Activated CD8-positive, alpha-beta memory T cell treated with anti-CD3 and anti-CD28 coated beads, Interleukin-2, amount 10 ng/mL, durations not matched to agents 7 days and 5 days (primary cell): ENCODE measurements at regions not wholly inside any gene's neighbourhood (a gene's known extent, or its start where the extent isn't known, plus 50 kb on each side); places are given as distances from the start of the nearest gene placed in this dataset.
"Not testable (repeated sequence)": the region's sequence is repeated elsewhere in the genome, so short reads cannot be mapped to it uniquely, and the experiment has no call there.

Source experiments
- ATAC-seq: fragments of 150-1000 bp; cut with Tn5 transposase; one replicate; pipeline ENCODE4 v1.10.0; 2021; ENCODE audit warnings: moderate library complexity
- CTCF ChIA-PET: fragments of 350-600 bp; sonication (Branson Sonifier 250); formaldehyde crosslinking; loops from one replicate; lab custom pipeline; 2021; ENCODE audit warnings: antibody characterized with exemption; lab: Charles Lee
- DNase-seq: peaks from one replicate; pipeline ENCODE4 v3.0.0-alpha.2; 2020
- H3K27ac Mint-ChIP-seq: one replicate; pipeline ENCODE4 v1.8.0; 2021; ENCODE audit warnings: mild to moderate bottlenecking, mixed read lengths
- H3K27me3 Mint-ChIP-seq: one replicate; pipeline ENCODE4 v1.8.0; 2021; ENCODE audit warnings: mixed read lengths
- H3K36me3 Mint-ChIP-seq: one replicate; pipeline ENCODE4 v1.8.0; 2021; ENCODE audit warnings: mild to moderate bottlenecking, mixed read lengths
- H3K4me1 Mint-ChIP-seq: one replicate; pipeline ENCODE4 v1.8.0; 2021; ENCODE audit warnings: mixed read lengths
- H3K4me3 Mint-ChIP-seq: one replicate; pipeline ENCODE4 v1.8.0; 2021; ENCODE audit warnings: mild to moderate bottlenecking, moderate library complexity, mixed read lengths
- H3K9me3 Mint-ChIP-seq: one replicate; pipeline ENCODE4 v1.8.0; 2022; ENCODE audit warnings: low read depth, mixed read lengths

DNA sequence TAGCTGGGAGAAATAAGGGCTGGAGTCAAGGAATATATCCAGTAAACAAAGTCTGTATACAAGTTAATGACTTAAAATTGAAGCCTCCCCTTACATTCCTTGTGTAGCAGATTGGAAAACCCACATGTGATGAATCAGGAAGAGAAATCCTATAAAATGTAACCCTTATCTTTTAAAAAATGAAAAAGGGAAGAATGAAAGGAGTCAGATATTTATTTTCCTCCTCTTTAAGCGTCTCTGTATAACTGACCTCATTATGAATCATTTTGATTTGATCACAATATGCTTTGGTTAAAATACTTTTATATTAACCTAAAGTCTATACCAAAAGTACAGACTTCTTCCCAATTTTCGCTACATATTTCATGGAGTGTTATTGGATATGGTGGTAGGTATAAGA is 316.3 kb upstream of the STAC start:
- H3K4me3 Mint-ChIP-seq = no peak overlapping the region
- no peaks in the 10 kb centered on the region for H3K36me3 Mint-ChIP-seq
- ATAC-seq = no peak
- DNase-seq = no peak
- H3K4me1 Mint-ChIP-seq = no peaks in the 10 kb centered on the region
- CTCF ChIA-PET = no interaction called here
- peaks cover 4% of the 10 kb centered on the region for H3K9me3 Mint-ChIP-seq
- H3K27ac Mint-ChIP-seq = no peak overlapping the region
- no peaks in the 10 kb centered on the region for H3K27me3 Mint-ChIP-seq

DNA sequence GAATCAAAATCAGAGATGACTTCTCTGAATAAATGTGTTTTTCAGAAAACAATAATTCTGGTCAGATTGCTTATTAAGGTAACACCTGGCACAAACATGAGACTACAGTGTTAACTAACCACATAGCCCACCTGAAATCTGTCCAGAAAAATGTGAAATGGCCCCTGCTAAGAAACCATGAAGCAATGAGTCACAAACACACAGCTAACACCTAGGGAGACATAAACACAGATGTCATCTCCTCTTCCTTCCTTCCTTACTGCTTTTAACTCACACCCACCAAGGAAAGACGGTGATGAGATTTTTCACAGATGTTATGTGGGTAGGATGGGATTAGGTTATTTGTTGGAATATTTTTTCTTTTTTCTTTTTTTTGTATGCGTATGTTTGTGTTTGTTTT is 315.0 kb upstream of the STAC start:
- Mint-ChIP-seq H3K27ac (no peak overlapping the region), H3K4me1 (no peaks in the 10 kb centered on the region), H3K9me3 (peaks cover 4% of the 10 kb centered on the region), H3K27me3 (no peaks in the 10 kb centered on the region), H3K4me3 (no peak overlapping the region), H3K36me3 (no peaks in the 10 kb centered on the region)
- CTCF ChIA-PET = no interaction called here
- ATAC-seq (no peak), DNase-seq (no peak)

DNA sequence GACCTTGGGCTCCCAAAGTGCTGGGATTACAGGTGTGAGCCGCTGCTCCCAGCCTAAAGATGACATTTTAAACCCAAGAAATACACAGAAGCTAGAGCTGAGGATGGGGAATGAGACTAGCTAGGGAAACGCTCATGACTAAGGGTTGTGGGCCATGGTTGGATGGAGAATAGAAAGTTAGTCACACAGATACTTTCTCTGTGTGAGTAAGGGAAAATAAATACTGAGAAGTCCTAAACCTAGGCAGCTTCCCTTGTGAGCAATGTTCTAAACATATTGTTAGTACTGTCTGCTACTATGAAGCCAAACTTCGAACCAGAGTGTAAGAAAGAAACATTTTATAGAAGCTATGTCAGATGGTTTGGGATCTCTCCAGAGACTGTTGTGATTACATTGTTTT is 304.8 kb upstream of the STAC start:
- H3K27ac Mint-ChIP-seq = no peak overlapping the region

DNA sequence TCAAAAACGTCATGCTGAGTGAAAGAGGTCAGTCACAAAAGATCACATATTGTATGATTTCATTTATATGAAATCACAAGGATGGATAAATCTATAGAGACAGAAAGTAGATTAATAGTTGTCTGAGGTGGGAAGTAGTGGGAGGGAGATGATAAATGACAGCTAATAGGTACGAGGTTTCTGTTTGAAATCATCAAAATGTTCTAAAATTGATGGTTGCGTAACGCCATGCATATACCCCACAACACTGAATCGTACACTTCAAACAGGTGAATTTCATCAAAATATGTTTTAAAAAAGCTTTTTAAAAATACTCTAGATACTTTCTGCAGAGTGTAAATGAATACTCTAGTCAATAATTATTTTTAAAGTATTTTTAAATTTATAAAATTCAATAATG is 303.0 kb upstream of the STAC start:
- H3K27me3 Mint-ChIP-seq = no peaks in the 10 kb centered on the region
- no peak for ATAC-seq

More for the DNA sequence above, 304.8 kb upstream of the STAC start:
- Mint-ChIP-seq H3K4me1 (no peaks in the 10 kb centered on the region), H3K27me3 (no peaks in the 10 kb centered on the region), H3K9me3 (peaks cover 3% of the 10 kb centered on the region), H3K4me3 (no peak overlapping the region), H3K36me3 (no peaks in the 10 kb centered on the region)
- ATAC-seq = no peak
- CTCF ChIA-PET = no interaction called here
- DNase-seq = no peak

DNA sequence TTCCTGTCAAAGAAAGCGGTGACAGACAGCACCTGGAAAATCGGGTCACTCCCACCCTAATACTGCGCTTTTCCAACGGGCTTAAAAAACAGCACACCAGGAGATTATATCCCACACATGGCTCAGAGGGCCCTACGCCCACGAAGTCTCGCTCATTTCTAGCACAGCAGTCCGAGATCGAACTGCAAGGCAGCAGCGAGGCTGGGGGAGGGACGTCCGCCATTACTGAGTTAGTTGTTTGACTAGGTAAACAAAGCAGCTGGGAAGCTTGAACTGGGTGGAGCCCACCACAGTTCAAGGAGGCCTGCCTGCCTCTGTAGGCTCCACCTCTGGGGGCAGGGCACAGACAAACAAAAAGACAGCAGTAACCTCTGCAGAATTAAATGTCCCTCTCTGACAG is 297.3 kb upstream of the STAC start:
- DNase-seq, H3K4me3 Mint-ChIP-seq, CTCF ChIA-PET, H3K27ac Mint-ChIP-seq, H3K27me3 Mint-ChIP-seq, ATAC-seq, H3K36me3 Mint-ChIP-seq, H3K4me1 Mint-ChIP-seq, H3K9me3 Mint-ChIP-seq: not testable (repeated sequence)

More for the DNA sequence above, 303.0 kb upstream of the STAC start:
- DNase-seq = no peak
- Mint-ChIP-seq H3K27ac (no peak overlapping the region), H3K4me3 (no peak overlapping the region), H3K4me1 (no peaks in the 10 kb centered on the region), H3K9me3 (peaks cover 6% of the 10 kb centered on the region), H3K36me3 (no peaks in the 10 kb centered on the region)
- CTCF ChIA-PET = no interaction called here

DNA sequence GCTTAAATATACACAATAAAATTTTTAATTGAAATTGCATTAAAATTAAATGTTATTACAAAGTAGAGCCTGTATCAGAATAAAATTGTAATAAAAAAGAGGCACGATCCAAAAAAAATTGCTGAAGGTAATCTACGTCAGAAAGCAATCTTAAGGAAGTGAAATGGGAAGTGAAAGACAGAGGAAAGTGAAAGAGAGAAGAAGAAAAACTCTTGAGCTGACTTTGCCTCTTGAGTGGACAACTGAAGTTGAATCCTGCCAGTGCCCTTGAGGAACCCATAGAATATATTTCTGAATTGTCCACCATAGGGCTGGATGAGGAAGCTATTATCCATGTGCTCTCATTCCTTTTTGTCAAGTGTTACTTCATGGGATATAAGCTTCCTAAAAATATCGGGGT is 285.1 kb upstream of the STAC start:
- CTCF ChIA-PET = no interaction called here
- H3K4me3 Mint-ChIP-seq = no peak overlapping the region
- no peaks in the 10 kb centered on the region for H3K9me3 Mint-ChIP-seq
- no peaks in the 10 kb centered on the region for H3K36me3 Mint-ChIP-seq
- H3K27ac Mint-ChIP-seq = no peak overlapping the region
- DNase-seq (no peak), ATAC-seq (no peak)
- H3K4me1 Mint-ChIP-seq = no peaks in the 10 kb centered on the region
- no peaks in the 10 kb centered on the region for H3K27me3 Mint-ChIP-seq

DNA sequence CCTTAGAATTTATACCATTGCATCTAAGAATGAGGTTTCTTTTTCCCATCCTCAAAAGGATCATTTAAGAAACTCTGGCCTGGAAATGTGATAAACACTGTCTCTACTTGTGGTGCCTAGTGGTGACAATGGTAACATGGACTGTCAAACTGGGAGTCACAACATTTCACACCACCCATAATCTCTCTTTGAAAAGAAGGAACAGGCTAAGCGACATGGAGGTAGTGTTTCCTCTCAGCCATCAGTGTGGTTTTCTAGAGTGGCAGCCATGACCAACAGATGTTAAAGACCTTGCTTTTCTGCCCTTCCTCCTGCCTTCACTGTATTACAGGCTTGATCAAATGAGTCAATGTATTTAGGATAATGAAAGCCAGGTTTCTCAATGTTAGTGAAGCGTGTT is 283.1 kb upstream of the STAC start:
- DNase-seq (no peak), ATAC-seq (no peak)
- Mint-ChIP-seq H3K27me3 (no peaks in the 10 kb centered on the region), H3K36me3 (no peaks in the 10 kb centered on the region), H3K9me3 (no peaks in the 10 kb centered on the region), H3K27ac (no peak overlapping the region), H3K4me1 (no peaks in the 10 kb centered on the region), H3K4me3 (no peak overlapping the region)
- CTCF ChIA-PET = no interaction called here

DNA sequence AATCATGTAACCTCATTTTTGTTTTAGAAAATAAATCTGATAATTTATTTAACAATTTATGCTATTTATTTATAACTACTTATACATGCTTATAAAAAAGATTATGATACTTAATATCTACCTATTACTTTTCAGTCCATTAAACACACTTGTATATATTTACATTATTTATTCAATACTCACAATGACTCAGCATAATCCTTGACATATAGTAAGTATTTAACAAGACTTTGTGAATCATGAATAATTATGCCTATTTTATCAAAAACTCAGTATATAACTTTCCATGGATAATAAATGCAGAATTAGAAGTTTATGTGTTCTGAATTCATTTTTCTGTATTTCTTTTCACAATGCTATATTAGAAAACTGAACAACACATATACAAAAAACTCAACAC is 266.0 kb upstream of the STAC start:
- CTCF ChIA-PET = no interaction called here
- Mint-ChIP-seq H3K36me3 (no peaks in the 10 kb centered on the region), H3K4me3 (no peak overlapping the region), H3K4me1 (no peaks in the 10 kb centered on the region), H3K27ac (no peak overlapping the region), H3K27me3 (no peaks in the 10 kb centered on the region), H3K9me3 (peaks cover 2% of the 10 kb centered on the region)
- no peak for ATAC-seq
- no peak for DNase-seq

DNA sequence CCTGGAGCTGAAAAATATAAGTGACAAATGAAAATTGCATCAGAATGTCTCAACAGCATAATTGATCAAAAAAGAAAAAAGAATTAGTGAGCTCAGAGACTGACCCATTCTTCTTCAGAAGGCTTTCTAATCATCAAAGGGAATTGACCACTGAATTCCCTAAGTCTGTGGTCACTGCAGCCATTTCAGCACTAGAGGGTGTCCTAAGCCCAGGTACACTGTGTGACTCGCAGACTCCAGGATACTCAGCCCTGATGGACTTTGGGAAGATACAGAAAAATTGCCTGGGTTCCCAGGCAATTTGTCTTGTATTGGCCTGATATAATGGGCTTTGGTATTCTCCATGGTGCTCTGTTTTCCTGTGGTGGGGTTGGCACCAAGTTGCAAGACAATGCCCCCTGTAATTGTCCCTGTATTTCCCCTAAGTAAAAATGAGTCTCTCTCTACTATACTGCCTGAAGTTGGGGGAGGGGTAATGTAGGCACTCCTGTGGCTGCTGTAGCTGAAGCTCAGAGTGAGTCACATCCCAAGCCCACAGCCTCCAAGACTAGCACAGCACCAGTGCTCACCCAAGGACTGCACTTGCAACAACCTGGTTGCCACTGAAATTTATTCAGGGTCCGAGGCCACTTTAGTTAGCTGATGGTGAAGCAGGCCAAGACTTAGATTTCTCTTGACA is 256.0 kb upstream of the STAC start:
- Mint-ChIP-seq H3K36me3 (no peaks in the 10 kb centered on the region), H3K9me3 (peaks cover 2% of the 10 kb centered on the region), H3K4me1 (no peaks in the 10 kb centered on the region), H3K4me3 (no peak overlapping the region), H3K27me3 (no peaks in the 10 kb centered on the region), H3K27ac (no peak overlapping the region)
- DNase-seq (no peak), ATAC-seq (no peak)
- CTCF ChIA-PET = no interaction called here

DNA sequence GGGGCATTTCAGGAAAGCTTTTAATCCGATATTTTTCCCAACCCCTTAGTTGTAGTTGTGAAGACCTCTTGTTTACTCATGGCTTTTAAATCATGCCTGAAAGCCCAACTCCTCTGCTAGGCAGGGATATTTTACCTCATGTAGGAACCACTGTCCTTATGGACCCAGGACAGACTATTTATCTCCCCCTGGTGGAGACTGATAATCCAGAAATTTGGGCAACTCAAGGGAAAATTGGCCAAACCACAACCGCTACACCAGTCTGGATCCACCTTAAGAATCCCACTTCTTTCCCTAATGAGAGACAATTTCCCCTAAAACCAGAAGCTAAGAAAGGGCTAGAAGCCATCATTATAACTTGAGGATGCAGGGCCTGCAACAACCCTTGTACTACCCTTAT is 248.1 kb upstream of the STAC start:
- CTCF ChIA-PET = no interaction called here
- Mint-ChIP-seq H3K36me3 (no peaks in the 10 kb centered on the region), H3K27me3 (no peaks in the 10 kb centered on the region), H3K27ac (no peak overlapping the region), H3K9me3 (peaks cover 5% of the 10 kb centered on the region), H3K4me3 (no peak overlapping the region), H3K4me1 (no peaks in the 10 kb centered on the region)
- ATAC-seq = no peak
- DNase-seq = no peak

DNA sequence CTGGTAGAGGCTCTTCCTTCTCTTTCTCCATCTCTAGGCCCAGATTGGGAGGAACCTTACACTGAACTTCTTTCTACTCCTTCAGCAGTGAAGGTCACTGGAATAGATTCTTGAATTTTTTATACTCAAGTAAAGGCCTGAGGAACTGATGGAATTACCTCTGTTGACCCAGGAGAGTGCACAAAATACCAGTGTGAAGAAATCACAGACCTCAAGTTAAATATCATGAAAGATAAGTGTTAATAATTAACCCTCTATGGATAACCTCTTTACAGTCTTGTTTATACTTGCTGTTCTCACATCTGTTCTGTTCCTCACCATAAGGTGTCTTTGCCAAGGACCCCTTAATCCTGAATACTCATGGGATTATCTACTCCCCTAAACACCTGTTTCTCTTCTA is 244.4 kb upstream of the STAC start:
- H3K9me3 Mint-ChIP-seq = peaks cover 6% of the 10 kb centered on the region

DNA sequence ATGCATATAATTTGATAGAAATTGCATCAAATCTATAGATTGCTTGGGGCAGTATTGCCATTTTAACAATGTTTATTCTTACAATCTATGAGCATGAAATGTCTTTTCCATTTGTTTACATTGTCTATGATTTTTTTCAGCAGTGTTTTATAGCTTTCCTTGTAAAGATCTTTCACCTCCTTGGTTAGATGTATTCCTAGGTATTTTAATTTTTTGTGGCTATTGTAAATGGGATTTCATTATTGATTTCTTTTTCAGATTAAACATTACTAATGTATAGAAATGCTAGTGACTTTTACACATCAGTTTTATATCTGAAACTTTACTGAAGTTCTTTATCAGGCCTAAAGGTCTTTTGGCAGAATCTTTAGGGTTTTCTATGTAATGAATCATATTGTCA is 237.6 kb upstream of the STAC start:
- Mint-ChIP-seq H3K36me3 (no peaks in the 10 kb centered on the region), H3K4me1 (no peaks in the 10 kb centered on the region), H3K4me3 (no peak overlapping the region)

More for the DNA sequence above, 244.4 kb upstream of the STAC start:
- ATAC-seq (no peak), DNase-seq (no peak)
- Mint-ChIP-seq H3K4me1 (no peaks in the 10 kb centered on the region), H3K27me3 (no peaks in the 10 kb centered on the region), H3K27ac (no peak overlapping the region), H3K4me3 (no peak overlapping the region), H3K36me3 (no peaks in the 10 kb centered on the region)
- CTCF ChIA-PET = no interaction called here

DNA sequence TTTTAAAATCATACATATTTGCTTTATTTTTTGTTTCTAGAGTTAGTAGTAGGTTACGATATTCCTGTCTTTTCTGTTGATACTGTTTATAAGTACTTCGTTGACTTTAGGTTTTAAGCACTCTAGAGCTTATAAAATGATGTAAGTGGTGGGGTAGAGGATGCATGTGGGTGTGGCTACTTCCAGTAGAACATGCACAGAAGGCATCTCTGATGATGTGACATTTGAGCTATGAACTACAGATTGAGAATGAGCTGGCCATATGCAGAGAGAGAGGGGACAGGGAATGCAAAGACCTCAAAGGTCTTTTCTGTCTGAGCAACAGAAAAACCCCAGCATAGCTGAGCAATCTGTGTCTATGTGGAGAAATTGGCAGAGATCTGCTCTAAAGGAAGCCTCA is 233.9 kb upstream of the STAC start:
- CTCF ChIA-PET = no interaction called here
- Mint-ChIP-seq H3K4me3 (no peak overlapping the region), H3K9me3 (no peaks in the 10 kb centered on the region), H3K4me1 (no peaks in the 10 kb centered on the region), H3K27ac (no peak overlapping the region), H3K36me3 (no peaks in the 10 kb centered on the region), H3K27me3 (no peaks in the 10 kb centered on the region)
- ATAC-seq (no peak), DNase-seq (no peak)

More for the DNA sequence above, 237.6 kb upstream of the STAC start:
- peaks cover 5% of the 10 kb centered on the region for H3K9me3 Mint-ChIP-seq
- DNase-seq (no peak), ATAC-seq (no peak)
- H3K27me3 Mint-ChIP-seq = no peaks in the 10 kb centered on the region
- CTCF ChIA-PET = no interaction called here
- H3K27ac Mint-ChIP-seq = no peak overlapping the region

DNA sequence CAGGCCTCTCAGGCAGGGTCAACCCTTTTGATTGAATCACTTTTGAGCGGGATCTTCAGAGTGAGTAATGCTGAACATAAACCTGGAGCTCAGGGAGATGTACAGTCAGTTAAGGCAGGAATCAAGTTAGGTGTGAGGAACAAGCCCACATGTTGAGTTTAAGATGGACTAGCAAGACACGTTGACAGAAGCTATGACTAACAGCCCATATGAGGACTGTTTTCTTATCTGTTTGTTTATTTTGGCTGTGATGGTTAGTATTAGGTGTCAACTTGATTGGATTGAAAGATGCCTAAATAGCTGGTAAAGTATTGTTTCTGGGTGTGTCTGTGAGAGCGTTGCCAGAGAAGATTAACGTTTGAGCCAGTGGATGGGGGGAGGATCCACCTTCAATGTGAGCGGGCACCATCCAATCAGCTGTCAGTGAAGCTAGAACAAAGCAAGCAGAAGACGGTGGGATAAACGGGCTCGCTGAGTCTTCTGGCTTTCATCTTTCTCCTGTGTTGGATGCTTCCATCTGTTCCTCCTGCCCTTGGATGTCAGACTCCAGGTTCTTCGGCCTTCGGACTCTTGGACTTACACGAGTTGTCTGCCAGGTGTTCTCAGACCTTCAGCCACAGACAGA is 232.3 kb upstream of the STAC start:
- no peaks in the 10 kb centered on the region for H3K36me3 Mint-ChIP-seq
- no peak overlapping the region for H3K27ac Mint-ChIP-seq
- CTCF ChIA-PET = no interaction called here
- no peak overlapping the region for H3K4me3 Mint-ChIP-seq
- no peaks in the 10 kb centered on the region for H3K4me1 Mint-ChIP-seq
- ATAC-seq (no peak), DNase-seq (no peak)
- no peaks in the 10 kb centered on the region for H3K27me3 Mint-ChIP-seq
- H3K9me3 Mint-ChIP-seq = no peaks in the 10 kb centered on the region
